ENCODE measurements at regions not wholly inside any gene's neighbourhood (a gene's known extent, or its start where the extent isn't known, plus 50 kb on each side); places are given as distances from the start of the nearest gene placed in this dataset.

GRCh38 chr5:4036861-4037260, 441.2 kb downstream of the IRX1 start:
- no peak overlapping the region for H3K4me3 ChIP-seq
- TF ChIP-seq CTCF (IDR thresholded peaks at IDR 0.05) (no peak), POLR2A (IDR thresholded peaks at IDR 0.05) (no peak)
- intact Hi-C loops (cut with DNase I): no loop called here

GRCh38 chr5:4038994-4039393, 443.4 kb downstream of the IRX1 start:
- intact Hi-C loops (cut with DNase I): no loop called here
- Histone ChIP-seq H3K9me3 (no peaks in the 10 kb centered on the region), H3K36me3 (no peaks in the 10 kb centered on the region), H3K4me3 (no peak overlapping the region), H3K27me3 (no peaks in the 10 kb centered on the region), H3K27ac (no peak overlapping the region), H3K4me1 (no peaks in the 10 kb centered on the region)
- no peak for TF ChIP-seq CTCF (IDR thresholded peaks at IDR 0.05)
- no peak for TF ChIP-seq POLR2A (IDR thresholded peaks at IDR 0.05)
- DNase-seq (no peak), ATAC-seq (no peak)
- 54% methylated on average over 8 of the region's 8 CpGs for WGBS (ENCODE audit: insufficient coverage, low coverage, low lambda C conversion rate, missing lambda C conversion rate)

More at GRCh38 chr5:4036861-4037260, 441.2 kb downstream of the IRX1 start:
- Histone ChIP-seq H3K9me3 (no peaks in the 10 kb centered on the region), H3K27ac (no peak overlapping the region), H3K36me3 (no peaks in the 10 kb centered on the region), H3K27me3 (no peaks in the 10 kb centered on the region), H3K4me1 (no peaks in the 10 kb centered on the region)
- ATAC-seq (no peak), DNase-seq (no peak)
- WGBS (ENCODE audit: insufficient coverage, low coverage, low lambda C conversion rate, missing lambda C conversion rate): 51% methylated on average over 5 of the region's 5 CpGs

- no peak overlapping the region for H3K4me3 ChIP-seq
- H3K4me1 ChIP-seq: no peaks in the 10 kb centered on the region
- intact Hi-C loops (cut with DNase I): no loop called here
- H3K36me3 ChIP-seq: no peaks in the 10 kb centered on the region
- H3K27me3 ChIP-seq: no peaks in the 10 kb centered on the region
- no peak overlapping the region for H3K27ac ChIP-seq
- no peak for TF ChIP-seq POLR2A (IDR thresholded peaks at IDR 0.05)
- TF ChIP-seq CTCF (IDR thresholded peaks at IDR 0.05): no peak
- no peak for DNase-seq
- H3K9me3 ChIP-seq: no peaks in the 10 kb centered on the region
- 57% methylated on average over 1 of the region's 2 CpGs for WGBS (ENCODE audit: insufficient coverage, low coverage, low lambda C conversion rate, missing lambda C conversion rate)
- peak in 1 of 4 donors; percentile 57 for ATAC-seq
Measured at GRCh38 chr5:4042311-4042710, 446.7 kb downstream of the IRX1 start.

GRCh38 chr5:4043135-4043534, 447.5 kb downstream of the IRX1 start:
- TF ChIP-seq POLR2A (IDR thresholded peaks at IDR 0.05): no peak
- TF ChIP-seq CTCF (IDR thresholded peaks at IDR 0.05): no peak
- H3K27ac ChIP-seq: no peak overlapping the region
- ATAC-seq (no peak), DNase-seq (no peak)
- H3K4me1 ChIP-seq: no peaks in the 10 kb centered on the region
- intact Hi-C loops (cut with DNase I): no loop called here
- H3K36me3 ChIP-seq: no peaks in the 10 kb centered on the region
- H3K4me3 ChIP-seq: no peak overlapping the region
- H3K9me3 ChIP-seq: no peaks in the 10 kb centered on the region
- H3K27me3 ChIP-seq: no peaks in the 10 kb centered on the region

GRCh38 chr5:4044881-4045280, 449.2 kb downstream of the IRX1 start:
- intact Hi-C loops (cut with DNase I): no loop called here
- no peaks in the 10 kb centered on the region for H3K36me3 ChIP-seq

More at GRCh38 chr5:4044881-4045280, 449.2 kb downstream of the IRX1 start:
- WGBS (ENCODE audit: insufficient coverage, low coverage, low lambda C conversion rate, missing lambda C conversion rate): 80% methylated on average over 1 of the region's 2 CpGs
- Histone ChIP-seq H3K9me3 (no peaks in the 10 kb centered on the region), H3K4me3 (no peak overlapping the region), H3K27me3 (no peaks in the 10 kb centered on the region), H3K4me1 (no peaks in the 10 kb centered on the region), H3K27ac (no peak overlapping the region)
- ATAC-seq (no peak), DNase-seq (no peak)
- TF ChIP-seq CTCF (IDR thresholded peaks at IDR 0.05) (no peak), POLR2A (IDR thresholded peaks at IDR 0.05) (no peak)
